GM18870 (cell line): ENCODE measurements at regions not wholly inside any gene's neighbourhood (a gene's known extent, or its start where the extent isn't known, plus 50 kb on each side); places are given as distances from the start of the nearest gene placed in this dataset.

Experiments used
- ATAC-seq: cut with Tn5 transposase; IDR thresholded peaks from one replicate; pipeline ENCODE4 v1.9.1; 2021; ENCODE audit warnings: moderate library complexity; ENCODE audit not compliant: unreplicated experiment

DNA sequence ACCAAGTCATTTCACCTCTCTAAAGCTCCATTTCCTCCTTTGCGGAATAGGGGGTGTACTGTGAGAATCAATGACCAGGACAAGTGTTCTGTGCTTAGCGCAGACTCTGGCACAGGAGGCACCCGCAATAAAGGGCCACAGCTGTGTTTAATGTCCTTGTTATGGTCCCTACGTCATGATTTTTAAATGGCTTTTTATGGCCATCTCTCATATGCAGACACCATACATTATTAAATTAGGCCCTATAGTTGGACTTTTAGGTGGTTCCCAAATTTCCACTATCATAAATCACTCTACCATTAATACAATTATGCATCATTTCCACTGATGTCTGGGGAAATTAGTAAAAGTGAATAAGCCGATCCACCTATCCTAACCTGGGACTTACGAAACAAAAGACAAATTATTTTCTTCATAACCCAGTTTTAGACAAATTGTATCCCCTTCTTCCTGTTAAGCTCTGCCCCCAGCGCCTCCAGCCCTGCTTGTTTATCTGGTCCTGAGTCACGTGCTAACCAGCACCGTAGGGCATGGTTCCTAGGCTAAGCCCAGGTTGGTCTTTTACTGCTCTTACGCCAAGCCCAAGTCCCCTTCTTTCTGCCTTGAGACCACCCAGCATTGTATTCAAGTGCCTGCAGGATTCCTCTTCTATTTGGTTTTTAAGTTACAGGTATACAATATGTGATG, 278.3 kb downstream of the SHQ1 start:
- no peak for ATAC-seq

DNA sequence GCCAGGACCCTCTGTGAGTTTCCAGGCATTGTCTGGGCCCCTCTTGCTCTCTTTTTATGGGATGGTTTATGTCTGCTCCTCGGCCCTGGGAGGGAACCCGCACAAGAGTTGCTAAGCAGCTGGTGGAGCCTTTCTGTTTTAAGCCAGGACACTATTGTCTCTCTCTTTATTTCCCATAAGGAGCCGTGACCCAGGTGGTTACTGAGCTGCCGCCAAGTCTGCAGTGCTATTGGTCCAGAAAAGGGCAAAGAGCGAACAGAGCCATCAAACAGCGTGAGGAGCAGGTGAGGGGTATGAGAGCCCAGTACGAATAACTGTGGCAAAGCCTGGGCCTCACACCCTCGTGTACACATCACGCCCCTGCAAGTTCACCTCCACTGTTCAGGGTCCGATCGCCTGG, 280.2 kb downstream of the SHQ1 start:
- no peak for ATAC-seq

DNA sequence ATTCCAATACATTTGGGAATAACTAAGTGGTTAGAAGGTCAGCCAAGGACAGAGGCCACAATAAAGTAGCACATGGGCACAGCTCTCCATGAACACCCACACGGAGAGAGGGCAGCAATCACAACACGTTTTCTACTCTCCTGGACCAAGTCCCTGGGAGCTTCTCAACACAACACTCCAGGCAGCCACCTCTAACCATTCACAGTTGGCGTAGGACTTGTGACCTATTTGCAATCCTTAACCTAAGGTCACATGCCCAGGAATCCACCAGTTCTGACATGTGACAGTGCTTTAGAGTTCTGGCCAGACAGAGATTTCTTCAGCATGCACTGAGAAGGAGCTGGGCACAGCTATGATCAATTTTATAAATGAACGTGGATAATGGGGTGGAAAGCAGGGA, 280.8 kb downstream of the SHQ1 start:
- ATAC-seq, result no peak

DNA sequence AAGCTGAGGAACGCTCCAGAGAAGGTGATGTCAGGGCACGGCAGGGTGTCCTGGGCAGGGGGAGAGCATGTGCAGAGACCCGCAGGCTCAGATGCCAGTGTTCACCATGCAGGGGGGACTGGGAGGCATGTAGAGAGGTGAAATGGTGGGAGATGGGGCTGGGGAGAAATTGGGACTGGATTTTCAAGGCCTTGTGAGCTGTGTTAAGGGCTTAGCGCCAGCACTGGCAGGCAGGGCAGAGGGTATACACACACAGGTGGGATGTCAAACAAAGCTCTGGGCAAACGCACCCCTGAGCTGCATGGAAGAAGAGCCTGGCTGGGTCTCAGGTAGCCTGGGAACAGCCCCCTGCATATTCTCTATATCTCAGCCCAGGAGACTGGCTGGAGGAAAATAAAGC, 282.7 kb downstream of the SHQ1 start:
- no peak for ATAC-seq

DNA sequence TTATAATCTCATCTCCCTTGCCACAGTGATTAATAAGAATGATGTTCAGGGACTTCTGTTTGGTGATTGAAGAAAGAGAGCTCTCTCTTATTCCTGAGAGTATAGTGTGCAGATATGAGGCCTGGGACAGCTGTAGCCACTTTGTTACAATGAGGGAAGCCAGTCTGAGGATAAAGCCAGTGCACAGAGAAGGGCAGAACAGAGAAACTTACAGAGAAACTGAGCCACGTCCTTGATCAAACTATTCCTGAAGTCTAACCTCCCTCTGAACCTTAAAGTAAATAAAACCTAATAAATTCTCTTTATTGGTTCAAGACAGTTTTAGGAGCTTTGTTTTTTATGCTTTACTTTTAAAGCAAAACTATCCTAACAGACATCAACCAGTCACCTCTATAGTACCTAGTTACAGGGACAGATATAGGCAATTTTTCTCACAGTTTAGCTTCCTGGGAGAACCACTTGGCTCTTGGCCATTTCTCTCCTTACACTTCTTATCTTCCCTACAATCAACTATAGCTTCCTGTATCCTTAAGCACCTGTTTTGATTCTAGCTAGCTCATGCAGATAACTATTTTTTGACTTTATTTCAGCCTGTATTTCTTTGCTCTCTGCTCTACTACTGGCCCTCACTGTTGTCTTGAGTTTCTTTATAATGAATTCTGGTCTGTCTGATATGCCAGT, 284.4 kb downstream of the SHQ1 start:
- ATAC-seq, result no peak

DNA sequence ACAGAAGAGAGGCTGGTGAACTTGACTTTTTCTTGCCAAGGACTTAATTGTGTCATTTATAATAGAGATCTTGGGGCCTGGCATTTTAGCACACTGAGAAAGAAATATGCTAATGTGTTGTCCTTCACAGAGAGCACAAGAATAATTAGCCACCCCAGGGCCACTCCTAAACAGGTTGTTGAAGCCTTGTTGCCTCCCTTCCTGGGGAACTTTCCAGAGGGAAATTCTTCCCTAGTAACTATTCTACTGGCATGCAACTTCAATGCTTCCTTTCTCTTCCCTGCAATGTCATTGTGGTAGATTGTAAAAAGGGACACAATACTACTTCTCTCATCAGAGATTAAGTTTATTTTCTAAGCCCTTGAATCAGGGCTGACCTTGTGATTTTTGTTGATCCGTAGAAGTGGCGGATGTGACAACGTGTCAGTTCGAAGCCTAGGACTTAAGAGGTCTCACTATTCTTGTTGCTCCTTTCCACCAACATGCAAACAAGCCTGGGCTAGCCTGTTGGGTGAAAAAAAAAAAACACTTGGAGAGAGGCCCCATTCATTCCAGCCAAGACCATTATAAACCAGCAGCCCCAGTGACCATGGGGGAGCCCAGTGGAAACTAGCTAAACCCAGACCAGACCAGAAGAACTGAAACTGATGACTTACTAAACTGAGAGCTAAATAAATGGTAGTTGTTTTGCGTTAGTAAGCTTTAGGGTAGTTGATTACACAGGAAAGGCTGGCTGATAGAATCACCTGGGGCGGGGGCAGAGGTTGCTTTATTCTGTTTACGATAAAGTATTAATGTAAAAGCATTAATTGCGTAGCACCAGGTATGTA, 287.2 kb downstream of the SHQ1 start:
- ATAC-seq, result no peak

DNA sequence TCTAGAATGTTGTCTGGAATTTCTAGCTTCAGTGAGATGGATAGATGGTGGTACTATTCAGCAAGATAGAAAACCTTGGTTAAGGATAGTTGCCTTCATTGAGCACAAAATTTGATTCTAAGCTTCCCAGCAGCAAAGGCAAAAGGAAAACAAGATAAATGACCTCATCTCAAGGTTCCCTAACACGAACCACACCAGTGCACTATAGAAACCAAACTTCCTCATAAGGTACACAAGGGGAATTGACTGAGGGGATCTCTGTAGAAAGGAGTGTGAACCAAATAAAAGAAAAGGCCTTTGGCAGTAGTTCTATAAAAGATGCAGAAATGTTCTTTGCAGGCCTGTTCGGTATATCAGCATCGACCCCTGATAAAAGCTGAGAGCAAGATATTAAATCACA, 288.9 kb downstream of the SHQ1 start:
- no peak for ATAC-seq

DNA sequence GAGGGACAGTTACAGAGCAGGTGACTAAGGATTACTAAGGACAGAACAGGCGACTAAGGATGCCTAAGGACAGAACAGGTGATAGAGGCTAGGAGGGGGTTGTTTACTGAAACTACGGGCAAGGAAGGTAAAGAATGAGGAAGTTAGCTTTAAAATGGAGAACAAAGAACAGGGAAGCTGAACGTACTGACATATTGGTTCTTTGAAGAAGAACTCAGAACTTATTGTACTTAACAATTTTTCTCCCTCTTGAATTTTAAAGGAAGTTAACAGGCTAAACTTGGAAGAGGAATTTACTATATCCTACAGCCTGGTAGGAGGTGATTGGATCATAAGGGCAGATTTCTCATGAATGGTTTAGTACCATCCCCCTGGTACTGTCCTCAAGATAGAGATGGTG, 290.2 kb downstream of the SHQ1 start:
- ATAC-seq, result no peak

DNA sequence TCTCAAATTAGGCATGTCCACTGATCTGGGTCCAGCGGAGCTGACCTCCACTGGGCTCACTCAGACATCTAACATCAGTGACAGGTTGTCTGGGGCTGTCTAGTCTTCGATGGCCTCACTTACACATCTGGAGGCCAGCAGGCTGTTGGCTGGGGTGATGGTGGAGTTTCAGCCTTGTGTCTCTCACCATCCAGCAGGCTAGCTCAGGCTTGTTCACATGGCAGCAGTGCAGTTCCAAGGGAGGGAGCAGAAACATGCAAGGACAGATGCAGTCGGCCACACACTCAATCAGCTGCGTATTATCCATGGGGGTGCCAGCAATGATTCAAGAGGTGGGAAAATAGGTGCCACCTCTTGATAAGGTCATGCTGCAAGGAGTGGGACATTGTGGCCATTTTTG, 292.5 kb downstream of the SHQ1 start:
- no peak for ATAC-seq

DNA sequence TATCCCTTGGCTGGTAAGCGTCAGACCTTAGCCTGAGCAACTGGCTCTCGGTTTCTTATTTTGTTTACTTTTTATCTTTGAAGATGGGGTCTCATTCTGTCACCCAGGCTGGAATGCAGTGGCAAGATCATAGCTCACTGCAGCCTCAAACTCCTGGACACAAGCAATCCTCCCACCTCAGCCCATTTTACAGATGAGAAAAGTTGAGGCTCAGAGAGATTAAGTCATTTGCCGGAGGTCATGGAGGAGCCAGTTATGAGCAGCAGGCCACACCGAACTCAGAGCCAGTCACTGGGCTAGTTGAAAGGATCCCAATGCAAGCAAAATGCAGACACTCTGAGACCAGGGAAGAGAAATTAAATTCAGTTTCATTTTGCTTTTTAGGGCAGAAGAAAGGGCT, 293.6 kb downstream of the SHQ1 start:
- no peak for ATAC-seq

DNA sequence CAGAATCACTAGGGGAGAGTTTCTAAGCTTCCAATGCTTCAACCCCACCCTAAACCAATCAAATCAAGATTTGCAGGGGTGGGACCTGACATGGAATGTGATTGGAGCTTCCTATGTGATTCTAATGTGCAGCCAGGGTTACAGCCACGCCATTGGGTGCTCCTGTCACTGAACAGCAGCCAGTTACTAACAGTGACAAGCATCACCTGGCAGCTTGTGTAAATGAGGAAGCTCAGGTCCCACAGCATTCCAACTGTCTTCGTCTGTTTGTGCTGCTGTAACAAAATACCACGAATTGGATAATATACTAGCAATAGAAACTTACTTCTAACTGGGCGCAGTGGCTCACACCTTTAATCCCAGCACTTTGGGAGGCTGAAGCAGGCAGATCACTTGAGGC, 294.9 kb downstream of the SHQ1 start:
- no peak for ATAC-seq

DNA sequence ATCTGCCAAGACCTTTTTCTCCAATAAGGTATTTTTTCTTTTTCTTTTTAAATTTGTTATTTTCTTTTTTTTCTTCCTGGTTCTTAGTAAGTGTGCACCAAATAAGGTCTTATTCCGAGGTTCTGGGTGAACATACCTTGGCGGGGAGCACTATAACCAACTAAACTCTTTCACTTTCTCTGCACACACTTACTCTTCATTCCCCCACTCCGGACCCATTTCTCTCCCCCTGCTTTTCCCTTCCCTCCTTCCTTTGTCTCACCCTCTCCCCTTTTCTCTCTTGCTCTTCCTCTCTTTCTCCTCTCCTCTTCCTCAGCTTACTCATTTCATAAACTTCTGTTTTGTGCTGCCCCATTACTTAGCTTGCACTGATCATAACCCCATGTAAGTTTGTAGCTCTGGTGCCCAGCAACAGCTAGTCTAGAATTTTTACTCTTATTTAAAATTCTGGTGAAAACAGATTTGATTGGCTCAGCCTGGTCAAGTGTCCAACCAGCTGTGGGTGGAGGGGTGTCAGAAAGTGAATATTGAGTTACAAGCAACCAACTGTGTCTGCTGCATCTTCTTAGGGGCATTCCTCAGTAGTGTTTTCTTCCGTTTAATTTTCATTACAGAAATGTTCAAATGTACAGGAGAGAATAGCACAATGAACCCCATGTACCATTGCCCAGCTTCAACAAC, 297.5 kb downstream of the SHQ1 start:
- ATAC-seq, result no peak

DNA sequence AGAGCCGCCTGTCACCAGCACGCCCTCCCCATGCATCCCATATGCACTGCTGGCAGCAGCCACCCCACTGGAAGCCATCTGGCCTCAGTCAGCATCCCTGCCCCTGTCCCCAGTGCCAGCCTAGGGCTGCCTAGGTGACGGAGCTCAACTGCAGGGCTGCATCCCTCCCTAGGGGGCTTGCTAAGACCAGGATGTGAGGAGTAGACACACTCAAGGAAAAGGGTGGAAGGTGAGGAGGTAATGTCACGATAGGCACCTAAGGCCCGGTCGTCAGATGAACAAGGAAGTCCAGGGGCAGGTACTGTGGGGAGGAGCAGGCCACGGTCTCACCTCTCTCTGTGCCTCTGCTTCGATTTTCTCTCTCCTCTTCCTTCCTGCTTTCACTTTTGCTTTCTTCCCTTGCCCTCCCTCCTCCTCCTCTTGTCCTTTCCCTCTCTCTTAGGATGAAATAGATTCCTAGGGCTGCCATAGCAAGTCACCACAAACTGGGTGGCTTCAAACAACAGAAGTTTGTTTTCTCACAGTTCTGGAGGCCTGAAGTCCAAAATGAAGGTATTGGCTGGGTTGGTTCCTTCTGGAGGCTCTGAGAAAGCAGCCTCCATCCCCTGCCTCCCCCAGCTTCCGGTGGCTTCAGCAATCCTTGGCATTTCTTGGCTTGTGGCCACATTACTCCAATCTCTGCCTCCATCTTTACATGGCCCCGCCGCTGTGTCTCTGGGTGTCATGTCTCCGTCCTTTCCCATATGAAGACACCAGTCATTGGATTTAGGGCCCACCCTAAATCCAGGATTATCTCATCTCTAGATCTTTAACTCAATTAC, 298.3 kb downstream of the SHQ1 start:
- no peak for ATAC-seq

DNA sequence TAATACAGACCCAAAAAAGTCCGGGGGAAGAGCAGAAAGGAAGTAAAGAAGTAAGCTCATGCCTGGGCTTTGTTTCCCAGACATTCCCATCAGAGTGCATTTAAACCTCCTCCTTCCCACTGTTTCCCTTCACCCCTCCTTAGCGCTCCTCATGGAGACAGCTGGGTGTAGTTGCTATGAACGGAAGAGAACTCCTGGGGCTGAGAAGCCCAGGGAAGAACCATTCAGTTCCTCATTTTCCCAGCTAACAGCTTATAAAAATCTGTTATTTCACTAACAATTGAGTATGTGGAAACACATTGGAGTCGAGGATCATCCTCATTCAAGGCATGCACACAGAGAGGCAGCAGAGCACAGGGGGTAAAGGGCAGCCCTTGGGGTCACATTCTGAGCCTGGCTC, 299.3 kb downstream of the SHQ1 start:
- no peak for ATAC-seq

DNA sequence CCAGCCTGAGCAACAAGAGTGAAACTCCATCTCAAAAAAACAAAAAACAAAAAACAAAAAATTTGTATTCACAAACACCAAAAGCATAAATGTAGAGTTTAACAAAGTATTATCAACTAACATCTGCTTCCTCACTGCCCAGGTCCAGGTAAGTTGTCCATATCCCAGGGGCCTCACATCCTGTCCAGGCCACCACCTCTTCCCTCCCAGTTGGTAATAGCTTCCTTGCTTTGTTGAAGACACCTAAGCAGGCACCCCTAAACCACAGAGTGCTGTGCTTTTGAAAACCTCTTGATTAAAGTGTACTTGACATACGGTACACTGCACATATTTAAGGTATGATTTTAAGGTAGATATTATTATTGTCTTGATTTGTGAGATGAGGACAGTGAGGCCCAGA, 299.8 kb downstream of the SHQ1 start:
- ATAC-seq, result no peak

DNA sequence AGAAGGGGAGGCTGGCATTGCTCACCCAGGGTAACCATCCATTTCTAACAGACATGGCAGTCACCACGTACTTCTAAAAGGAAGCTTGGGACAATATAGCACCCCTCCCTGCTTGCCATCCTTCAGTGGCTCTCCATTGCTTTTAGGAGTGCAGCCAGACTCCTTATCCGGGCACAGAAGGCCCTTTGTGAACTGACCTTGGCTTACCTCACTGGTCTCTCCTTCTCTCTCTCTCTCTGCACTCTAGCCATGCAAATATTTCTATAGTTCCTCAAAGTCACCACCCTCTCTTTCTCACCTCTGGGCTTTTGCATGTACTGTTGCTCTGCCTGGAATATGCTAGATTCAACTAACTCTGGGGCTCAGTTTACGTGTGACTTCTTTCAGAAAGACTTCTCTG, 301.1 kb downstream of the SHQ1 start:
- no peak for ATAC-seq

DNA sequence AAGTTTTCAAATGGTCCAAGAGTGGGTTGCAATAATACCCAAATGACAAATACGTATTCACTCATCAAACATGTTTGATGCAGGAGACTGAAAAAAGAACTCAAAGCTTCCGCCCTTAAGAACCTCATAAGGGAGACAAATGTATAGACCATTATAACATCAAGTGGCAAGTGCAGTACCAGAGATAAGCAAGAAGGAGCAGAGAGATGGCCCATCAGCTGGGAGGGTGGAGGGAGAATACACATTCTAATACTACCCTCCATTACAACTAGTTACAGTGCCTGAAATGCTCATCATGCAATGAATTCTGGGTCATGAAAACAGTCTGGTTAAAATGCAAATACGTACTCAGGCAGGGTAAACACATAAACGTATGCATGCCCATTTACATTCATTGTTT, 304.0 kb downstream of the SHQ1 start:
- ATAC-seq, result no peak

DNA sequence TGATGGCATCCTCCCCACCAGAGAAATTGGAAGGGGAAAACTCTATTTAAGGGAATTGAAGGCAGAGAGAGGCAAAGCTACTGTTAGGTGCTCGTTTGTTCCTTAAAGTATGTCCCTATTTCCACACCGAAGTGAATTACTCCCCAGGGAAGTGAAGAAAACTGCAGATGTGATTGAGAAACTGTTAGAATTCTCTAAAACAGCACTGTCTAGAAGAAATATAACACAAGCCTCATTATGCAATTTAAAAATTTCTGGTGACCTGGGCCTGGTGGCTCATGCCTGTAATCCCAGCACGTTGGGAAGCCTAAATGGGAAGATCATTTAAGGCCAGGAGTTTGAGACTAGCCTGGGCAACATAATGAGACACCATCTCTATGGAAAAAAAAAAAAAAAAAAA, 305.0 kb downstream of the SHQ1 start:
- no peak for ATAC-seq

DNA sequence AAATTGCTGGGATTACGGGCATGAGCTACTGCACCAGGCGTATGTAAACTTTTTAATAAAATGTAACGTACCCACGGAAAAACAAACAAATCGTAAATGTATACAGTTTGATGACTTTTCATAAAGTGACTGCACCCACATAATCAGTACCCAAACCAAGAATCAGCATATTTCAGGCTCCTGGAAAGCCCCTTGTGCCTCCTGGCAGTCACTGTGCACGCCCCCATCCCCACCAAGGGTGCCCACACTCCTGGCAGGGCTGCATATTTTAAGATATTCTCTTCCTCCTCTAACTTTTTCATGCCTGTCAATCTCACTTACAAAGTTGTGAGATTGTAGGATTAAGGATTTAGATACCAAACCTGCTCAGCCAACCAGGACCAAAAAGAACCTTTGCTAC, 305.5 kb downstream of the SHQ1 start:
- no peak for ATAC-seq

DNA sequence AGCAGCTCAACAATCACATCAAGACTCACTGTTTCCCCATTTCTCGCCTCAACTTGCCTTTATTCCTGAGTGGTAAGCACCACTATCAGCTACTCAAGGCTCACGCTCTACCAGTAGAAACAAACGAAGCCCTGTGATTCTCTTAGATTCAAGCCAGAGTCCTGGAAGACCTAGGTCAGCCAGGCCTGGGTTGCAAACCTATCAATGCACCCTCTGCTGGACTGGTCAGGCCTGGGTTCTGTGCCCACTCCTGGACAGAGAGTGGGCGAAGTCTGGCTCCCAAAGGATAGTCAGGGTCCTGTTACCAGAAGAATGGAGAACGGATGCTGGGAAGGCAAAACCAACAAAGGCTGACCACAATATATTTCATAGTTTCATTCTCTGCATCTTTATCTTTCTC, 308.4 kb downstream of the SHQ1 start:
- ATAC-seq, result no peak
